ENCODE measurements at regions not wholly inside any gene's neighbourhood (a gene's known extent, or its start where the extent isn't known, plus 50 kb on each side); places are given as distances from the start of the nearest gene placed in this dataset.

DNA sequence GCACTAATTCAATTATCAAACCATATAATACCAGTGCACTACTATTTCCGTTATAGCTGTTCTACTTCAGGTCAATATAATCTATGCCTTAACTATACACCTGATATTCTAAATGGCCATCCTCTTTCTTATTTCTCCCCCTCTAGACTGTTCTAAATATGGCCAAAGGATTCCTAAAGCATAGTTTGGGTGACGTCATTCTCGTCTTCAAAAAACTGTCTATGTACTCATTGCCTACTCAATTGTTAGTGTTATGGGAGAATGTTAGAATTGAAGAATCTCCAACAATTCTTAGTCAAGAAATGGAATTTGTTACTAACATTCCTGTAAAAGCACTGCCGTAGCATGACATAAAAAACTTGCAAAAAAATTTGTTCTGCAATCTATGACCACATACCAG is 431.1 kb upstream of the ANO3 start:
- TF ChIP-seq, protein P1, sequence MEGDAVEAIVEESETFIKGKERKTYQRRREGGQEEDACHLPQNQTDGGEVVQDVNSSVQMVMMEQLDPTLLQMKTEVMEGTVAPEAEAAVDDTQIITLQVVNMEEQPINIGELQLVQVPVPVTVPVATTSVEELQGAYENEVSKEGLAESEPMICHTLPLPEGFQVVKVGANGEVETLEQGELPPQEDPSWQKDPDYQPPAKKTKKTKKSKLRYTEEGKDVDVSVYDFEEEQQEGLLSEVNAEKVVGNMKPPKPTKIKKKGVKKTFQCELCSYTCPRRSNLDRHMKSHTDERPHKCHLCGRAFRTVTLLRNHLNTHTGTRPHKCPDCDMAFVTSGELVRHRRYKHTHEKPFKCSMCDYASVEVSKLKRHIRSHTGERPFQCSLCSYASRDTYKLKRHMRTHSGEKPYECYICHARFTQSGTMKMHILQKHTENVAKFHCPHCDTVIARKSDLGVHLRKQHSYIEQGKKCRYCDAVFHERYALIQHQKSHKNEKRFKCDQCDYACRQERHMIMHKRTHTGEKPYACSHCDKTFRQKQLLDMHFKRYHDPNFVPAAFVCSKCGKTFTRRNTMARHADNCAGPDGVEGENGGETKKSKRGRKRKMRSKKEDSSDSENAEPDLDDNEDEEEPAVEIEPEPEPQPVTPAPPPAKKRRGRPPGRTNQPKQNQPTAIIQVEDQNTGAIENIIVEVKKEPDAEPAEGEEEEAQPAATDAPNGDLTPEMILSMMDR (IDR thresholded peaks at IDR 0.05; ENCODE audit: insufficient read depth, low read depth, low read length): no peak
- ChIA-PET POLR2A (no interaction called here), CTCF (no interaction called here)
- no peak for DNase-seq (ENCODE audit: low read depth)
- Histone ChIP-seq H3K4me3 (ENCODE audit: low read depth, low read length) (no peak overlapping the region), H3K36me3 (ENCODE audit: control insufficient read depth, insufficient read depth, low read length) (no peaks in the 10 kb centered on the region), H3K27me3 (ENCODE audit: control insufficient read depth, insufficient read depth, low read length) (no peaks in the 10 kb centered on the region)

- no peaks in the 10 kb centered on the region for H3K36me3 ChIP-seq (ENCODE audit: control insufficient read depth, insufficient read depth, low read length)
- no peaks in the 10 kb centered on the region for H3K27me3 ChIP-seq (ENCODE audit: control insufficient read depth, insufficient read depth, low read length)
- TF ChIP-seq, protein P1 (IDR thresholded peaks at IDR 0.05; ENCODE audit: insufficient read depth, low read depth, low read length): no peak
- H3K4me3 ChIP-seq (ENCODE audit: low read depth, low read length): no peak overlapping the region
- DNase-seq (ENCODE audit: low read depth): no peak
- POLR2A ChIA-PET: no interaction called here
- CTCF ChIA-PET: no interaction called here
Observed at GRCh38 chr11:25901415-25901814, 430.5 kb upstream of the ANO3 start.

DNA sequence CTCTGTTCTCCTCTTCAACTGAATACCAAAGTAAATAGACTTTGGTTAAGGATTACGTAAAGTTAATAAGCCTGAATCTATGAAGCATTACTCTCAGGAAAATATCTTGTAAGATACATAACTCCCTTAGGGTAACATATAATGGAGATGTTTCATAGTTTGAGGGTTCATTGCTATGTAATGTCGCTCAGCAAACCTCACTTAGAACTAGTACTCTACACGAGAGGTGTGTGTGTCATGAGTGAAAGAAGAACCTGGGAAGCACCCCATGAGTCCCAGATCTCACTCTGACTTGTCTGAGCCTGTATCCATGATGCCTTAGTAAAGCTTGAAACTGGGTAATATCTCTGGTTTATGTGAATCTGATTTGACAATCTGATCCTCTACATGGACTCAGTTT is 429.5 kb upstream of the ANO3 start:
- no peaks in the 10 kb centered on the region for H3K36me3 ChIP-seq (ENCODE audit: control insufficient read depth, insufficient read depth, low read length)
- ChIA-PET POLR2A (no interaction called here), CTCF (no interaction called here)
- DNase-seq (ENCODE audit: low read depth): no peak
- TF ChIP-seq, protein P1 (IDR thresholded peaks at IDR 0.05; ENCODE audit: insufficient read depth, low read depth, low read length): no peak
- H3K27me3 ChIP-seq (ENCODE audit: control insufficient read depth, insufficient read depth, low read length): no peaks in the 10 kb centered on the region
- H3K4me3 ChIP-seq (ENCODE audit: low read depth, low read length): no peak overlapping the region

GRCh38 chr11:25908726-25909125 is 423.2 kb upstream of the ANO3 start:
- Histone ChIP-seq H3K36me3 (ENCODE audit: control insufficient read depth, insufficient read depth, low read length) (no peaks in the 10 kb centered on the region), H3K27me3 (ENCODE audit: control insufficient read depth, insufficient read depth, low read length) (no peaks in the 10 kb centered on the region), H3K4me3 (ENCODE audit: low read depth, low read length) (no peak overlapping the region)
- ChIA-PET CTCF (no interaction called here), POLR2A (no interaction called here)
- no peak for DNase-seq (ENCODE audit: low read depth)
- TF ChIP-seq, protein P1 (IDR thresholded peaks at IDR 0.05; ENCODE audit: insufficient read depth, low read depth, low read length): no peak

GRCh38 chr11:25910086-25910485 is 421.8 kb upstream of the ANO3 start:
- no peak overlapping the region for H3K4me3 ChIP-seq (ENCODE audit: low read depth, low read length)
- no peaks in the 10 kb centered on the region for H3K36me3 ChIP-seq (ENCODE audit: control insufficient read depth, insufficient read depth, low read length)
- TF ChIP-seq, protein P1 (IDR thresholded peaks at IDR 0.05; ENCODE audit: insufficient read depth, low read depth, low read length): no peak
- DNase-seq (ENCODE audit: low read depth): no peak
- ChIA-PET POLR2A (no interaction called here), CTCF (no interaction called here)
- no peaks in the 10 kb centered on the region for H3K27me3 ChIP-seq (ENCODE audit: control insufficient read depth, insufficient read depth, low read length)
